Tibial nerve (tissue), 4 donors: ENCODE measurements at regions not wholly inside any gene's neighbourhood (a gene's known extent, or its start where the extent isn't known, plus 50 kb on each side); places are given as distances from the start of the nearest gene placed in this dataset.

Experiments
- EP300 ChIP-seq, 2 donors: sonication (generic); formaldehyde crosslinking; IDR thresholded peaks; one replicate each; pipeline ENCODE4 v1.6.1; 2017; ENCODE audit warnings: antibody characterized with exemption in 2 of 2, mild to moderate bottlenecking in 1 of 2
- POLR2A ChIP-seq, 2 donors: fragments of 450-650 bp; IDR thresholded peaks; one replicate each; pipeline ENCODE4 v1.6.1; 2017; ENCODE audit warnings: antibody characterized with exemption in 2 of 2, mild to moderate bottlenecking in 2 of 2, moderate library complexity in 2 of 2
- TF ChIP-seq, protein P1 (sequence below), 5 experiments: fragments of 200-600 bp in 3 of 5; fragments of 450-650 bp in 2 of 5; sonication (generic) in 3 of 5; IDR thresholded peaks; one replicate each; pipeline ENCODE4 v1.5.1; 2016 to 2019; ENCODE audit warnings: antibody characterized with exemption in 5 of 5, mild to moderate bottlenecking in 3 of 5, moderate library complexity in 2 of 5

DNA sequence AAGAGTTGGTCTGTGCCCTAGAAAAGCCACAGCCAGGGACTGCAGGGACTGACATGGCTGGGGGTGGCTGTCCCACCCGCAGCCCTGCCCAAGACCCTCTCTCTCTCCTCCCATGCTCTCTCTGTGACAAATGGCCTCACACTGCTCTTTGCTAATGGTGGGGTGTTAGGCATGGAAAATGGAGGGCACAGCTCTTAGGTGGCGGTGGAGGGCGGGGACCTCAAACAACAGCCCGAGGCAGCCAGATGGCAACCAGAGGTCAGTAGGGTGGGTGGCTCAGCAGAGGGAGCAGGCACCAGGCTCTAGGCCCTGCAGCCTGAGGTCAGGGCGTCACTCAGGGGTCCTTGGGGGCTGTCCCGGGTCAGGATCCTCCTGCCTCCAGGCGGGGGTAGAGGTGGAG, 73.9 kb upstream of the DAB2IP start:
- TF ChIP-seq, protein P1, sequence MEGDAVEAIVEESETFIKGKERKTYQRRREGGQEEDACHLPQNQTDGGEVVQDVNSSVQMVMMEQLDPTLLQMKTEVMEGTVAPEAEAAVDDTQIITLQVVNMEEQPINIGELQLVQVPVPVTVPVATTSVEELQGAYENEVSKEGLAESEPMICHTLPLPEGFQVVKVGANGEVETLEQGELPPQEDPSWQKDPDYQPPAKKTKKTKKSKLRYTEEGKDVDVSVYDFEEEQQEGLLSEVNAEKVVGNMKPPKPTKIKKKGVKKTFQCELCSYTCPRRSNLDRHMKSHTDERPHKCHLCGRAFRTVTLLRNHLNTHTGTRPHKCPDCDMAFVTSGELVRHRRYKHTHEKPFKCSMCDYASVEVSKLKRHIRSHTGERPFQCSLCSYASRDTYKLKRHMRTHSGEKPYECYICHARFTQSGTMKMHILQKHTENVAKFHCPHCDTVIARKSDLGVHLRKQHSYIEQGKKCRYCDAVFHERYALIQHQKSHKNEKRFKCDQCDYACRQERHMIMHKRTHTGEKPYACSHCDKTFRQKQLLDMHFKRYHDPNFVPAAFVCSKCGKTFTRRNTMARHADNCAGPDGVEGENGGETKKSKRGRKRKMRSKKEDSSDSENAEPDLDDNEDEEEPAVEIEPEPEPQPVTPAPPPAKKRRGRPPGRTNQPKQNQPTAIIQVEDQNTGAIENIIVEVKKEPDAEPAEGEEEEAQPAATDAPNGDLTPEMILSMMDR (IDR thresholded peaks at IDR 0.05) = no peak
- no peak for TF ChIP-seq POLR2A (IDR thresholded peaks at IDR 0.05)
- TF ChIP-seq EP300 (IDR thresholded peaks at IDR 0.05) = no peak
